HUES64 (cell line): ENCODE measurements at regions not wholly inside any gene's neighbourhood (a gene's known extent, or its start where the extent isn't known, plus 50 kb on each side); places are given as distances from the start of the nearest gene placed in this dataset.

Experiments used
- H3K27ac ChIP-seq: 2 replicates; pipeline ENCODE4 v1.7.0; 2013; ENCODE audit warnings: low read depth, low read length, inconsistent platforms
- H3K27me3 ChIP-seq: 2 replicates; pipeline ENCODE4 v1.6.1; 2013; ENCODE audit warnings: mild to moderate bottlenecking, low read length; ENCODE audit not compliant: insufficient read depth
- H3K36me3 ChIP-seq: 2 replicates; pipeline ENCODE4 v1.6.1; 2013; ENCODE audit warnings: mild to moderate bottlenecking, low read length; ENCODE audit not compliant: insufficient read depth
- H3K4me1 ChIP-seq: 2 replicates; pipeline ENCODE4 v1.6.1; 2013; ENCODE audit warnings: mild to moderate bottlenecking, low read length, moderate library complexity; ENCODE audit not compliant: insufficient read depth
- H3K4me3 ChIP-seq: 2 replicates; pipeline ENCODE4 v1.5.1; 2013; ENCODE audit warnings: mild to moderate bottlenecking, low read length, moderate library complexity
- H3K9ac ChIP-seq: 2 replicates; pipeline ENCODE4 v1.6.1; 2013; ENCODE audit warnings: mild to moderate bottlenecking, low read depth, low read length
- H3K9me3 ChIP-seq: 2 replicates; pipeline ENCODE4 v1.6.1; 2013; ENCODE audit warnings: low read depth, low read length; ENCODE audit not compliant: insufficient read depth
- WGBS: fragments of 150-250, 120-280 bp; methylation state at CpG from one replicate; pipeline ENCODE4 v1.1.7; 2013; ENCODE audit warnings: missing lambda C conversion rate; 5-methylcytosine and 5-hydroxymethylcytosine counted together

GRCh38 chr16:77594057-77594456 is 128.3 kb upstream of the NUDT7 start:
- WGBS: 86% methylated on average over 5 of the region's 5 CpGs
- H3K36me3 ChIP-seq: no peaks in the 10 kb centered on the region
- H3K27me3 ChIP-seq: no peaks in the 10 kb centered on the region
- H3K4me3 ChIP-seq: no peak overlapping the region
- no peaks in the 10 kb centered on the region; the same call in 1 of the 2 replicates for H3K4me1 ChIP-seq
- H3K9me3 ChIP-seq: no peaks in the 10 kb centered on the region
- H3K9ac ChIP-seq: no peak overlapping the region
- no peak overlapping the region for H3K27ac ChIP-seq

GRCh38 chr16:77594799-77595596 is 127.3 kb upstream of the NUDT7 start:
- Histone ChIP-seq H3K36me3 (no peaks in the 10 kb centered on the region), H3K4me1 (no peaks in the 10 kb centered on the region; the same call in 1 of the 2 replicates), H3K9me3 (no peaks in the 10 kb centered on the region), H3K27ac (no peak overlapping the region), H3K4me3 (no peak overlapping the region), H3K27me3 (no peaks in the 10 kb centered on the region), H3K9ac (no peak overlapping the region)
- WGBS: 91% methylated on average over 9 of the region's 9 CpGs

GRCh38 chr16:77596261-77596660 is 126.1 kb upstream of the NUDT7 start:
- H3K27me3 ChIP-seq: no peaks in the 10 kb centered on the region
- no peak overlapping the region for H3K4me3 ChIP-seq
- no peaks in the 10 kb centered on the region for H3K9me3 ChIP-seq
- no peak overlapping the region for H3K27ac ChIP-seq
- H3K9ac ChIP-seq: no peak overlapping the region
- no peaks in the 10 kb centered on the region for H3K36me3 ChIP-seq
- no peaks in the 10 kb centered on the region for H3K4me1 ChIP-seq

- peaks cover 10% of the 10 kb centered on the region; the same call in 1 of the 2 replicates for H3K9me3 ChIP-seq
- H3K9ac ChIP-seq: no peak overlapping the region
- peaks cover 4% of the 10 kb centered on the region; the same call in 1 of the 2 replicates for H3K4me1 ChIP-seq
- H3K27me3 ChIP-seq: no peaks in the 10 kb centered on the region
- H3K36me3 ChIP-seq: no peaks in the 10 kb centered on the region
- no peak overlapping the region for H3K27ac ChIP-seq
- no peak overlapping the region for H3K4me3 ChIP-seq
Observed at GRCh38 chr16:77599793-77600415, 122.4 kb upstream of the NUDT7 start.

- no peaks in the 10 kb centered on the region for H3K27me3 ChIP-seq
- H3K36me3 ChIP-seq: no peaks in the 10 kb centered on the region
- no CpG with 5 or more reads among the region's 2 CpGs for WGBS
Observed at GRCh38 chr16:77600555-77600954, 121.8 kb upstream of the NUDT7 start.

GRCh38 chr16:77603656-77604055 is 118.7 kb upstream of the NUDT7 start:
- no peaks in the 10 kb centered on the region for H3K36me3 ChIP-seq
- no peak overlapping the region for H3K9ac ChIP-seq
- H3K4me3 ChIP-seq: no peak overlapping the region
- no peaks in the 10 kb centered on the region for H3K27me3 ChIP-seq
- H3K27ac ChIP-seq: no peak overlapping the region
- WGBS: 57% methylated on average over 2 of the region's 2 CpGs
- peaks cover 4% of the 10 kb centered on the region; the same call in 1 of the 2 replicates for H3K4me1 ChIP-seq
- H3K9me3 ChIP-seq: peaks cover 10% of the 10 kb centered on the region; the same call in 1 of the 2 replicates

More at GRCh38 chr16:77600555-77600954, 121.8 kb upstream of the NUDT7 start:
- Histone ChIP-seq H3K4me3 (no peak overlapping the region), H3K4me1 (peaks cover 4% of the 10 kb centered on the region; the same call in 1 of the 2 replicates), H3K27ac (no peak overlapping the region), H3K9me3 (peaks cover 10% of the 10 kb centered on the region; the same call in 1 of the 2 replicates), H3K9ac (no peak overlapping the region)

- no peak overlapping the region for H3K4me3 ChIP-seq
Observed at GRCh38 chr16:77610496-77610895, 111.8 kb upstream of the NUDT7 start.

GRCh38 chr16:77611386-77611785 is 110.9 kb upstream of the NUDT7 start:
- Histone ChIP-seq H3K4me1 (no peaks in the 10 kb centered on the region), H3K9me3 (no peaks in the 10 kb centered on the region), H3K27me3 (no peaks in the 10 kb centered on the region), H3K36me3 (no peaks in the 10 kb centered on the region), H3K4me3 (no peak overlapping the region), H3K9ac (no peak overlapping the region), H3K27ac (no peak overlapping the region)
- 96% methylated on average over 2 of the region's 2 CpGs for WGBS

More at GRCh38 chr16:77610496-77610895, 111.8 kb upstream of the NUDT7 start:
- H3K9ac ChIP-seq: no peak overlapping the region
- H3K27ac ChIP-seq: no peak overlapping the region
- H3K27me3 ChIP-seq: no peaks in the 10 kb centered on the region
- H3K9me3 ChIP-seq: no peaks in the 10 kb centered on the region
- no peaks in the 10 kb centered on the region for H3K4me1 ChIP-seq
- WGBS: 96% methylated on average over 3 of the region's 6 CpGs
- H3K36me3 ChIP-seq: no peaks in the 10 kb centered on the region

- H3K36me3 ChIP-seq: no peaks in the 10 kb centered on the region
- no peak overlapping the region for H3K27ac ChIP-seq
- H3K9ac ChIP-seq: no peak overlapping the region
- no peaks in the 10 kb centered on the region for H3K4me1 ChIP-seq
- H3K9me3 ChIP-seq: no peaks in the 10 kb centered on the region
- 89% methylated on average over 2 of the region's 3 CpGs for WGBS
- no peaks in the 10 kb centered on the region for H3K27me3 ChIP-seq
- no peak overlapping the region for H3K4me3 ChIP-seq
Observed at GRCh38 chr16:77612596-77612995, 109.7 kb upstream of the NUDT7 start.

GRCh38 chr16:77613095-77613494 is 109.2 kb upstream of the NUDT7 start:
- H3K36me3 ChIP-seq: no peaks in the 10 kb centered on the region
- no peak overlapping the region for H3K9ac ChIP-seq
- H3K9me3 ChIP-seq: no peaks in the 10 kb centered on the region
- no peaks in the 10 kb centered on the region for H3K27me3 ChIP-seq
- 94% methylated on average over 2 of the region's 2 CpGs for WGBS
- H3K4me1 ChIP-seq: no peaks in the 10 kb centered on the region
- no peak overlapping the region for H3K4me3 ChIP-seq
- H3K27ac ChIP-seq: no peak overlapping the region

- no peak overlapping the region for H3K27ac ChIP-seq
- H3K4me3 ChIP-seq: no peak overlapping the region
- no peak overlapping the region for H3K9ac ChIP-seq
- WGBS: 95% methylated on average over 3 of the region's 3 CpGs
- no peaks in the 10 kb centered on the region for H3K4me1 ChIP-seq
- H3K9me3 ChIP-seq: no peaks in the 10 kb centered on the region
- H3K27me3 ChIP-seq: no peaks in the 10 kb centered on the region
- no peaks in the 10 kb centered on the region for H3K36me3 ChIP-seq
Observed at GRCh38 chr16:77617553-77617952, 104.8 kb upstream of the NUDT7 start.
